Neuron (in vitro differentiated cells): ENCODE measurements at regions not wholly inside any gene's neighbourhood (a gene's known extent, or its start where the extent isn't known, plus 50 kb on each side); places are given as distances from the start of the nearest gene placed in this dataset.
"Not testable (repeated sequence)": the region's sequence is repeated elsewhere in the genome, so short reads cannot be mapped to it uniquely, and the experiment has no call there.

ENCODE experiments used
- H2AFZ ChIP-seq: one replicate; pipeline ENCODE4 v1.6.1; 2013; ENCODE audit warnings: low read depth, mild to moderate bottlenecking, inconsistent platforms, low read length, moderate library complexity
- H3K27me3 ChIP-seq: one replicate; pipeline ENCODE4 v1.6.1; 2013; ENCODE audit warnings: low read length; ENCODE audit not compliant: insufficient read depth
- H3K36me3 ChIP-seq: one replicate; pipeline ENCODE4 v1.6.1; 2013; ENCODE audit warnings: low read length; ENCODE audit not compliant: insufficient read depth
- H3K4me1 ChIP-seq: one replicate; pipeline ENCODE4 v1.6.1; 2013; ENCODE audit warnings: low read length; ENCODE audit not compliant: insufficient read depth
- H3K4me3 ChIP-seq: 2 replicates; pipeline ENCODE4 v1.5.1; 2013; ENCODE audit warnings: mild to moderate bottlenecking, low read length, moderate library complexity
- H3K9me3 ChIP-seq: one replicate; pipeline ENCODE4 v1.6.1; 2013; ENCODE audit warnings: low read length

DNA sequence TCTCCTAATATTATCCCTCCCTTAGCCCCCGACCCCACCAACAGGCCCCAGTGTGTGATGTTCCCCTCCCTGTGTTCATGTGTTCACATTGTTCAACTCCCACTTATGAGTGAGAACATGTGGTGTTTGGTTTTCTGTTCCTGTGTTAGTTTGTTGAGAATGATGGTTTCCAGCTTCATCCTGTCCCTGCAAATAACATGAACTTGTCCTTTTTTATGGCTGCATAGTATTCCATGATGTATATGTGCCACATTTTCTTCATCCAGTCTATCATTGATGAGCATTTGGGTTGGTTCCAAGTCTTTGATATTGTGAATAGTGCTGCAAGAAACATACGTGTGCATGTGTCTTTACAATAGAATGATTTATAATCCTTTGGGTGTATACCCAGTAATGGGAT is 241.3 kb upstream of the SGO1 start:
- not testable (repeated sequence) for H3K27me3 ChIP-seq, H2AFZ ChIP-seq, H3K36me3 ChIP-seq, H3K9me3 ChIP-seq, H3K4me3 ChIP-seq, H3K4me1 ChIP-seq

DNA sequence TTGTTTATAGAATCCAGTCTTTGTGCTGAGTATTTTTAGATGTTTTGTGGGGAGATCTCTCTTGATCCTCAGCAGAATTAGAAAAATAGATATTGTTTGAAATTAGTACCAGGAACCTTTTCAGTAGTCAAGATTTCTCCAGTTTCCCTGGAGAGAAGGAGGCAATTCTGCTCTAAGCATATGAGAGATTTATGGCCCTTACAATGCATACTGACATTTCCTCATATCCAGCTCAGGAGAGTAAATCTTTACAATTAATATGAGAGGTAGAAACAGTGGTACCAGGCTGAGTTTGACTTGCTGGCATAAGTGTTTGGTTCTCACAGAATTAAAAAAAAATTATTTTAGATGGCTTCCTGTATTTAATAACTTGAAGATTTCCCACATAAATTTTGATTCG is 239.1 kb upstream of the SGO1 start:
- Histone ChIP-seq H3K4me3 (no peak overlapping the region), H3K4me1 (no peaks in the 10 kb centered on the region), H2AFZ (no peak overlapping the region), H3K9me3 (no peaks in the 10 kb centered on the region), H3K36me3 (no peaks in the 10 kb centered on the region), H3K27me3 (no peaks in the 10 kb centered on the region)

- Histone ChIP-seq H3K4me3 (no peak overlapping the region), H3K9me3 (no peaks in the 10 kb centered on the region), H3K36me3 (no peaks in the 10 kb centered on the region), H3K4me1 (no peaks in the 10 kb centered on the region), H2AFZ (no peak overlapping the region), H3K27me3 (no peaks in the 10 kb centered on the region)
These were observed 238.1 kb upstream of the SGO1 start for GRCh38 chr3:20424086-20424485.

DNA sequence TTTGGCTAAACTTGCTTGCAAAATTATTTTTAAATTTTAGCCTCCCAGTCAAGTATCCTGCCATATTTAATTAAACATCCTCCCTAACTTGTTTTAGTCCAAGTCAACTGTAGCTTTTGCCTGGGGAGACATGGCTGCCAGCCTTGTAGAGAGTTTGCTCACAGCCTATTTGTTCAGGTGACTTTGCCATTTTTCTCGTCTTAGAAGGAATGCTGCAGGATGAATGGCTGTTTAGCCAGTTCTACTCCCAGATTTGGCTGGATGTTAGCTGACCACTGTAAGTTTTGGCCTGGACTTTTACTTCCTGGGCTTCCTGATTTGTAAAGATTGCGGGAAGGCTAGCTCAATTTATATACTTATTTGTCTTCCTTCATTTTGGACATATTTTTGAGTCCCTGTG is 236.4 kb upstream of the SGO1 start:
- Histone ChIP-seq H2AFZ (no peak overlapping the region), H3K27me3 (no peaks in the 10 kb centered on the region), H3K4me1 (no peaks in the 10 kb centered on the region), H3K36me3 (no peaks in the 10 kb centered on the region), H3K4me3 (no peak overlapping the region), H3K9me3 (no peaks in the 10 kb centered on the region)

DNA sequence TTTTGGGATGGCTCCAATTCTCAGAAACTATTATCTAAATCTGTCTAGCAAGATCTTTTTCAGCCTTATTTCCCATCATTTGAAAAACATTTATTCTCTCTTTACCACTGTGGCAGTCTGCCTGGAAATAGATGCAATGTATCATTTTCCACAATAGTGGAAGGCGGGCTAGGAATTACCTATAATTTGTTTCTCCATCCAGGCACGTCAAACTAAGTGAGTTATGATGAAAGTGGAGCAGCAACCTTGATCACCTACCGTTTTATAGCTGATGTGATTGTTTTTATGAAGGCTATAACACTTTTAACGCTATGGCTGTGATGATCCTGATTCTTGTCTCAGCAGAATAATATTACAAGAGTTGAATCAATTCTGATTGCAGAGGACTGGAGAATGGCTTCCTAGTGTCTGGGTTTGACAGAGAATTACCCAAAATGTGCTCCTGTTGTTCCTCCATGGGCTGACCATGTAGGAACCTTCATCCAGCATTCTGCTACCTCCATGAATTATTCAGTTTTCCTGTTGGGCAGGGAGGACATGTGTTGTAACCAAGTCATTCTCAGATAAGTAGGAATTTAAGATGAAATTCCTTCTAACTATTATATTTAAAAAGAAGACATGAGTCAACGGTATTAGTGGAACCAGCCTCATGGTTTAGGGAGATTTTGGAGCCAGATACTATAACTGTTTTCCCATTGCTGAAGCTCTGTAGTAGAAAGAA is 231.5 kb upstream of the SGO1 start:
- Histone ChIP-seq H2AFZ (no peak overlapping the region), H3K36me3 (no peaks in the 10 kb centered on the region), H3K9me3 (no peaks in the 10 kb centered on the region), H3K4me3 (no peak overlapping the region), H3K27me3 (no peaks in the 10 kb centered on the region), H3K4me1 (no peaks in the 10 kb centered on the region)

DNA sequence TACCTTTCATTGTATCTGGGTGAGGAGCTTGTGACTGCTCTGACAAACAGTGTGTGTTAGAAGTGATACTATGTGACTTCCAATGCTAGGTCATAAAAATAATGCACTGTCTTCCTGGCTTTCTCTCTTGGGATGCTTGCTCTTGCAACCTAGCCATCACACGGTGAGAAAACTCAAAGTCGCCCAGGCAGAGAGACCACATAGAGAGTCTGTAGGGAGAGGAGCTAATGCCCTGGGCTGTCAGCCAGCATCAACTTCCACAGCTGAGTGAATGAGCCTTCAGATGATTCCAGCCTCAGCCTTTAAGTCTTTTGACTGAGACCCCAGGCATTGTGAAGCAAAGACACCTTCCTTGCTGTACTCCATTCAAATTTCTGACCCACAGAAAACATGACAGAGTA is 220.6 kb upstream of the SGO1 start:
- Histone ChIP-seq H2AFZ (no peak overlapping the region), H3K27me3 (peaks cover 44% of the 10 kb centered on the region)

GRCh38 chr3:20405744-20406143 is 219.7 kb upstream of the SGO1 start:
- Histone ChIP-seq H3K36me3 (no peaks in the 10 kb centered on the region), H2AFZ (no peak overlapping the region), H3K27me3 (peaks cover 44% of the 10 kb centered on the region), H3K4me3 (no peak overlapping the region), H3K9me3 (no peaks in the 10 kb centered on the region), H3K4me1 (no peaks in the 10 kb centered on the region)

More for the DNA sequence above, 220.6 kb upstream of the SGO1 start:
- Histone ChIP-seq H3K36me3 (no peaks in the 10 kb centered on the region), H3K4me3 (no peak overlapping the region), H3K9me3 (no peaks in the 10 kb centered on the region), H3K4me1 (no peaks in the 10 kb centered on the region)

GRCh38 chr3:20405231-20405630 is 219.2 kb upstream of the SGO1 start:
- Histone ChIP-seq H2AFZ (no peak overlapping the region), H3K9me3 (no peaks in the 10 kb centered on the region), H3K36me3 (no peaks in the 10 kb centered on the region), H3K4me1 (no peaks in the 10 kb centered on the region), H3K4me3 (no peak overlapping the region), H3K27me3 (peaks cover 46% of the 10 kb centered on the region)

DNA sequence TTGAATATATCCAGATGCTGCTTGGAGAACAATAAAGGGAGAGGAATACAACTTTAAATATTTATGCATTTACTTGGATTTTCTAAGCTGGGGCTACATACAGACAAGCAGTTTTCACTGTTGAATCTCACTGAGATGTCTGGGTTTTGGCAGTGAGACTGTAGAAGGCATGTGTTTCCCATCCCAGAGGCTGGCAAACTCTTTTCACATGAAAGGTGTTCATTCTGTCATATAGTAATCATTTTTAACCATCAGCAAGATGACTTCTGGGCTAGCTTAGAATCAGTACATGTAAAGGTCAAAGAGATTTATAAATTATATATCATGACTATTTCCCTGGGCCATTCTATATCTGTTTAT is 218.7 kb upstream of the SGO1 start:
- H3K4me3 ChIP-seq = no peak overlapping the region
- no peaks in the 10 kb centered on the region for H3K4me1 ChIP-seq
- H2AFZ ChIP-seq = no peak overlapping the region
- no peaks in the 10 kb centered on the region for H3K36me3 ChIP-seq
- peaks cover 51% of the 10 kb centered on the region for H3K27me3 ChIP-seq
- H3K9me3 ChIP-seq = no peaks in the 10 kb centered on the region

DNA sequence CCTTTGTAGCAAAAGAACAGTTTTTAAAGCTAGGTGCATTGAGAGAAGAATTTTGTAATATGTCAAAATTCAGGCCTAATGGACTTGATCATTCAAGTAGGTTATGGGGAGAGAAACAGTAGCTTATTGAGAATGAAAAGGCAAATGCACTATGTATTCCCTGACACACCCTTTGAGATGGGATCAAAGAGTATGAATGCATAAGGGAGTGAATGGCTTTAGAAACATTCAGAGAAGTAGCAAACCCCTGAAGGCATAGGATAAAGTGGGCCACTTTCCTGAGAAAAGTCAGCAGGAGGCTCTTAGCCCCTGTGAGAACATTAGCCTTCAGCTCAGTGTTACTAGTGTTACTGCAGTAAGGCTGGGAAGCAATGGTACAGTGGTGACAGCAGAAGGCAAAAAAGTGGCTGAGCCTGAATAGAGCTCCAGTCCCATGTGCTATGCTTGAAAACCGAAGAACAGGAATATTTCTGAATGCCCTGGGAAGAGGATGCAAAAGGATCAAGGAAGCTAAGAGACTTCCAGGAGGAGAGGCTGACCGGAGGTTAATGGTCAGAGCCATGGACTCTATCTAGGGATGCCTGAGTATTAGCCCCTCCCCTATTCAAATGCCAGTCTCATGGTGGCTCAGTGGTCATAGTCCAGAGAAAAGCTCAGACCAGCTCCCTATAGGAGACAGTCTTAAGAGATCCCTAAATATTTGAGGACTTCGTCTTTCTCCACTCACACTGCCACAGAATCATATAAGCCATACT is 218.2 kb upstream of the SGO1 start:
- Histone ChIP-seq H3K4me3 (no peak overlapping the region), H2AFZ (no peak overlapping the region), H3K36me3 (no peaks in the 10 kb centered on the region), H3K27me3 (peaks cover 52% of the 10 kb centered on the region), H3K9me3 (no peaks in the 10 kb centered on the region), H3K4me1 (no peaks in the 10 kb centered on the region)

DNA sequence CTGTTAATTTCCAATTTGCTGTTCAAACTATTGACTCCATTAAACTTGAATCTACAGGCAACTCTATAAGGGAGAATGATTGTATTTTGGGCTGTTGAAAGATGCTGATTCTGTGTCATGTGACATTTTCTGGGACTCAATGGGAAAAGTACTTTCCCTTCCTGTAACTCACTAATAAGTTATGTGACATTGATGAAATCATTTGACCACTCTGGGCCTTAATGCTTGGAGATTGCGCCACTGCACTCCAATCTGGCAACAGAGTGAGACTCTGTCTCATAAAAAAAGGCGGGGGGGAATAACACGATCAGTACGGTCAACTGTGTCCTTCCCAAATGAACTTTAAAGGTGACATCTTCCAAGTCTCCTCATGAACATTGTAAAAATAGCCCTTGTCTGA is 215.2 kb upstream of the SGO1 start:
- Histone ChIP-seq H3K27me3 (peaks cover 43% of the 10 kb centered on the region), H3K4me1 (no peaks in the 10 kb centered on the region), H3K4me3 (no peak overlapping the region), H3K9me3 (no peaks in the 10 kb centered on the region), H2AFZ (no peak overlapping the region), H3K36me3 (no peaks in the 10 kb centered on the region)

DNA sequence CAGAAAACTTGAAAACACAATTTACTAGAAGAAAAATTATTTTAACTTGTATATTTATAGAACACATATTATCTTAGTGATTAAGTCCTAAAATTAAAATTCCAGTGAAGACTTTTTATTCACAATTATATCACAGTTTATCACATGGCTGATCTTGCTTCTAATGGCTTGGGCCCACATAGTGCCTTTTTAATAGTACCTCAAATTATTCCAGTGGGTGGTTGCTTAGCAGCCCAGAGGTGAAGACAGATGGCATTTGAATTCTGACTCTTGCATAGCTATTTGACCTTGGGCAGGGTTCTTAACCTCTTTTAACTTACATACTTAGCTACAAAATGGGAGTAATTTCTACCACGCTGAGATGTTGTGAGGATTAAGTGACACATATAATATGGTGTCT is 214.7 kb upstream of the SGO1 start:
- H3K36me3 ChIP-seq = no peaks in the 10 kb centered on the region
- no peak overlapping the region for H2AFZ ChIP-seq
- no peaks in the 10 kb centered on the region for H3K4me1 ChIP-seq
- peaks cover 48% of the 10 kb centered on the region for H3K27me3 ChIP-seq
- H3K4me3 ChIP-seq = no peak overlapping the region
- no peaks in the 10 kb centered on the region for H3K9me3 ChIP-seq

- H2AFZ ChIP-seq = no peak overlapping the region
- H3K4me3 ChIP-seq = no peak overlapping the region
- H3K4me1 ChIP-seq = no peaks in the 10 kb centered on the region
- H3K9me3 ChIP-seq = no peaks in the 10 kb centered on the region
- H3K36me3 ChIP-seq = no peaks in the 10 kb centered on the region
- H3K27me3 ChIP-seq = peaks cover 48% of the 10 kb centered on the region
These were observed 214.3 kb upstream of the SGO1 start for GRCh38 chr3:20400281-20400680.

DNA sequence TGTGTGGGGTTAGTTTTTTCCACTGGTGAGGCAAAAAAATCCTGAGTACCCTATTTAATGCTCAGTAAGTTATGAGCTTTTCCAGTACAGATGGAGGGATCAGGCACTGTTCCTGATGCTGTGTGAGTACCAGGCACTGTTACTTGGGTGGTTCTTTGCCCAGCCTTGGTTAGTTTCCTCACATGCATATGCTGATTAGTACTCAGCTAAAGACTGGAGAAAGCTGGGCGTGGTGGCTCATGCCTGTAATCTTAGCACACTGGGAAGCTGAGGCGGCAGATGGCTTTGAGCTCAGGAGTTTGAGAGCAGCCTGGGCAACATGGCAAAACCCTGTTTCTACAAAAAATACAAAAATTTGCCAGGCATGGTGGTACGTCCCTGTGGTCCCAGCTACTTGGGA is 210.3 kb upstream of the SGO1 start:
- no peak overlapping the region for H2AFZ ChIP-seq
- H3K27me3 ChIP-seq = peaks cover 38% of the 10 kb centered on the region
- H3K4me1 ChIP-seq = no peaks in the 10 kb centered on the region
- H3K4me3 ChIP-seq = no peak overlapping the region
- no peaks in the 10 kb centered on the region for H3K36me3 ChIP-seq
- H3K9me3 ChIP-seq = peaks cover 4% of the 10 kb centered on the region
